ENCODE measurements at regions not wholly inside any gene's neighbourhood (a gene's known extent, or its start where the extent isn't known, plus 50 kb on each side); places are given as distances from the start of the nearest gene placed in this dataset.

GRCh38 chr4:102172341-102172740, 172.9 kb downstream of the SLC39A8 start:
- no peak for TF ChIP-seq RAD21 (IDR thresholded peaks at IDR 0.05)
- no peak for TF ChIP-seq YY1 (IDR thresholded peaks at IDR 0.05)
- TF ChIP-seq, protein P1, sequence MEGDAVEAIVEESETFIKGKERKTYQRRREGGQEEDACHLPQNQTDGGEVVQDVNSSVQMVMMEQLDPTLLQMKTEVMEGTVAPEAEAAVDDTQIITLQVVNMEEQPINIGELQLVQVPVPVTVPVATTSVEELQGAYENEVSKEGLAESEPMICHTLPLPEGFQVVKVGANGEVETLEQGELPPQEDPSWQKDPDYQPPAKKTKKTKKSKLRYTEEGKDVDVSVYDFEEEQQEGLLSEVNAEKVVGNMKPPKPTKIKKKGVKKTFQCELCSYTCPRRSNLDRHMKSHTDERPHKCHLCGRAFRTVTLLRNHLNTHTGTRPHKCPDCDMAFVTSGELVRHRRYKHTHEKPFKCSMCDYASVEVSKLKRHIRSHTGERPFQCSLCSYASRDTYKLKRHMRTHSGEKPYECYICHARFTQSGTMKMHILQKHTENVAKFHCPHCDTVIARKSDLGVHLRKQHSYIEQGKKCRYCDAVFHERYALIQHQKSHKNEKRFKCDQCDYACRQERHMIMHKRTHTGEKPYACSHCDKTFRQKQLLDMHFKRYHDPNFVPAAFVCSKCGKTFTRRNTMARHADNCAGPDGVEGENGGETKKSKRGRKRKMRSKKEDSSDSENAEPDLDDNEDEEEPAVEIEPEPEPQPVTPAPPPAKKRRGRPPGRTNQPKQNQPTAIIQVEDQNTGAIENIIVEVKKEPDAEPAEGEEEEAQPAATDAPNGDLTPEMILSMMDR (IDR thresholded peaks at IDR 0.05; ENCODE audit: low read depth, low read length, missing input control): no peak
- TF ChIP-seq, protein P2, sequence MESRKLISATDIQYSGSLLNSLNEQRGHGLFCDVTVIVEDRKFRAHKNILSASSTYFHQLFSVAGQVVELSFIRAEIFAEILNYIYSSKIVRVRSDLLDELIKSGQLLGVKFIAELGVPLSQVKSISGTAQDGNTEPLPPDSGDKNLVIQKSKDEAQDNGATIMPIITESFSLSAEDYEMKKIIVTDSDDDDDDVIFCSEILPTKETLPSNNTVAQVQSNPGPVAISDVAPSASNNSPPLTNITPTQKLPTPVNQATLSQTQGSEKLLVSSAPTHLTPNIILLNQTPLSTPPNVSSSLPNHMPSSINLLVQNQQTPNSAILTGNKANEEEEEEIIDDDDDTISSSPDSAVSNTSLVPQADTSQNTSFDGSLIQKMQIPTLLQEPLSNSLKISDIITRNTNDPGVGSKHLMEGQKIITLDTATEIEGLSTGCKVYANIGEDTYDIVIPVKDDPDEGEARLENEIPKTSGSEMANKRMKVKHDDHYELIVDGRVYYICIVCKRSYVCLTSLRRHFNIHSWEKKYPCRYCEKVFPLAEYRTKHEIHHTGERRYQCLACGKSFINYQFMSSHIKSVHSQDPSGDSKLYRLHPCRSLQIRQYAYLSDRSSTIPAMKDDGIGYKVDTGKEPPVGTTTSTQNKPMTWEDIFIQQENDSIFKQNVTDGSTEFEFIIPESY (IDR thresholded peaks at IDR 0.05): no peak
- no peak for TF ChIP-seq TAF1 (conservative IDR thresholded peaks at IDR 0.05)
- no peak for TF ChIP-seq FOXA1 (IDR thresholded peaks at IDR 0.05)
- H3K27ac ChIP-seq (ENCODE audit: low read depth in 1 of 2, low read length in 2 of 2): no peak overlapping the region
- H3K36me3 ChIP-seq (ENCODE audit: control insufficient read depth in 4 of 4, insufficient read depth in 3 of 4, low read depth in 1 of 4, low read length in 3 of 4): no peaks in the 10 kb centered on the region
- H3K9me3 ChIP-seq (ENCODE audit: control insufficient read depth in 4 of 4, low read length in 3 of 4): no peaks in the 10 kb centered on the region
- no peak overlapping the region for H3K9ac ChIP-seq (ENCODE audit: low read depth in 1 of 2, low read length in 2 of 2)
- peaks cover 0 to 2% (median 0%) of the 10 kb centered on the region in 4 donors for H3K27me3 ChIP-seq (ENCODE audit: control insufficient read depth in 4 of 4, insufficient read depth in 4 of 4, low read length in 3 of 4)
- DNase-seq (ENCODE audit: low spot score): no peak
- no peaks in the 10 kb centered on the region for H3K4me1 ChIP-seq (ENCODE audit: control insufficient read depth in 4 of 4, insufficient read depth in 4 of 4, low read length in 3 of 4)
- WGBS: 76% methylated on average over 2 of the region's 2 CpGs
- H3K4me3 ChIP-seq (ENCODE audit: low read depth in 1 of 3, low read length in 3 of 3): no peak overlapping the region

- Histone ChIP-seq H3K9ac (ENCODE audit: low read depth in 1 of 2, low read length in 2 of 2) (no peak overlapping the region), H3K27ac (ENCODE audit: low read depth in 1 of 2, low read length in 2 of 2) (no peak overlapping the region), H3K4me3 (ENCODE audit: low read depth in 1 of 3, low read length in 3 of 3) (no peak overlapping the region), H3K4me1 (ENCODE audit: control insufficient read depth in 4 of 4, insufficient read depth in 4 of 4, low read length in 3 of 4) (no peaks in the 10 kb centered on the region), H3K27me3 (ENCODE audit: control insufficient read depth in 4 of 4, insufficient read depth in 4 of 4, low read length in 3 of 4) (peaks cover 0 to 2% (median 0%) of the 10 kb centered on the region in 4 donors), H3K36me3 (ENCODE audit: control insufficient read depth in 4 of 4, insufficient read depth in 3 of 4, low read depth in 1 of 4, low read length in 3 of 4) (no peaks in the 10 kb centered on the region), H3K9me3 (ENCODE audit: control insufficient read depth in 4 of 4, low read length in 3 of 4) (no peaks in the 10 kb centered on the region)
- no peak for DNase-seq (ENCODE audit: low spot score)
- TF ChIP-seq, protein P1 (IDR thresholded peaks at IDR 0.05; ENCODE audit: low read depth, low read length, missing input control): no peak
- TF ChIP-seq TAF1 (conservative IDR thresholded peaks at IDR 0.05) (no peak), GABPA (IDR thresholded peaks at IDR 0.05 in 1 of 2, conservative IDR thresholded peaks at IDR 0.05 in 1 of 2) (no peak), RAD21 (IDR thresholded peaks at IDR 0.05) (no peak), EGR1 (IDR thresholded peaks at IDR 0.05; ENCODE audit: low read depth in 2 of 2) (no peak), HNF4A (conservative IDR thresholded peaks at IDR 0.05) (no peak), NR2F2 (IDR thresholded peaks at IDR 0.05) (no peak), FOXA1 (IDR thresholded peaks at IDR 0.05) (no peak)
- TF ChIP-seq, protein P3, sequence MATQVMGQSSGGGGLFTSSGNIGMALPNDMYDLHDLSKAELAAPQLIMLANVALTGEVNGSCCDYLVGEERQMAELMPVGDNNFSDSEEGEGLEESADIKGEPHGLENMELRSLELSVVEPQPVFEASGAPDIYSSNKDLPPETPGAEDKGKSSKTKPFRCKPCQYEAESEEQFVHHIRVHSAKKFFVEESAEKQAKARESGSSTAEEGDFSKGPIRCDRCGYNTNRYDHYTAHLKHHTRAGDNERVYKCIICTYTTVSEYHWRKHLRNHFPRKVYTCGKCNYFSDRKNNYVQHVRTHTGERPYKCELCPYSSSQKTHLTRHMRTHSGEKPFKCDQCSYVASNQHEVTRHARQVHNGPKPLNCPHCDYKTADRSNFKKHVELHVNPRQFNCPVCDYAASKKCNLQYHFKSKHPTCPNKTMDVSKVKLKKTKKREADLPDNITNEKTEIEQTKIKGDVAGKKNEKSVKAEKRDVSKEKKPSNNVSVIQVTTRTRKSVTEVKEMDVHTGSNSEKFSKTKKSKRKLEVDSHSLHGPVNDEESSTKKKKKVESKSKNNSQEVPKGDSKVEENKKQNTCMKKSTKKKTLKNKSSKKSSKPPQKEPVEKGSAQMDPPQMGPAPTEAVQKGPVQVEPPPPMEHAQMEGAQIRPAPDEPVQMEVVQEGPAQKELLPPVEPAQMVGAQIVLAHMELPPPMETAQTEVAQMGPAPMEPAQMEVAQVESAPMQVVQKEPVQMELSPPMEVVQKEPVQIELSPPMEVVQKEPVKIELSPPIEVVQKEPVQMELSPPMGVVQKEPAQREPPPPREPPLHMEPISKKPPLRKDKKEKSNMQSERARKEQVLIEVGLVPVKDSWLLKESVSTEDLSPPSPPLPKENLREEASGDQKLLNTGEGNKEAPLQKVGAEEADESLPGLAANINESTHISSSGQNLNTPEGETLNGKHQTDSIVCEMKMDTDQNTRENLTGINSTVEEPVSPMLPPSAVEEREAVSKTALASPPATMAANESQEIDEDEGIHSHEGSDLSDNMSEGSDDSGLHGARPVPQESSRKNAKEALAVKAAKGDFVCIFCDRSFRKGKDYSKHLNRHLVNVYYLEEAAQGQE (IDR thresholded peaks at IDR 0.05): no peak
- TF ChIP-seq, protein P4, sequence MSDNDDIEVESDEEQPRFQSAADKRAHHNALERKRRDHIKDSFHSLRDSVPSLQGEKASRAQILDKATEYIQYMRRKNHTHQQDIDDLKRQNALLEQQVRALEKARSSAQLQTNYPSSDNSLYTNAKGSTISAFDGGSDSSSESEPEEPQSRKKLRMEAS (IDR thresholded peaks at IDR 0.05): no peak
- TF ChIP-seq, protein P2 (IDR thresholded peaks at IDR 0.05): no peak
These were observed 174.4 kb downstream of the SLC39A8 start for GRCh38 chr4:102170910-102171309.
